GM18499 (cell line): ENCODE measurements at regions not wholly inside any gene's neighbourhood (a gene's known extent, or its start where the extent isn't known, plus 50 kb on each side); places are given as distances from the start of the nearest gene placed in this dataset.
"Not testable (repeated sequence)": the region's sequence is repeated elsewhere in the genome, so short reads cannot be mapped to it uniquely, and the experiment has no call there.

ENCODE experiments used
- ATAC-seq: cut with Tn5 transposase; IDR thresholded peaks from one replicate; pipeline ENCODE4 v1.9.1; 2021; ENCODE audit warnings: moderate number of reproducible peaks; ENCODE audit not compliant: insufficient read depth, unreplicated experiment

DNA sequence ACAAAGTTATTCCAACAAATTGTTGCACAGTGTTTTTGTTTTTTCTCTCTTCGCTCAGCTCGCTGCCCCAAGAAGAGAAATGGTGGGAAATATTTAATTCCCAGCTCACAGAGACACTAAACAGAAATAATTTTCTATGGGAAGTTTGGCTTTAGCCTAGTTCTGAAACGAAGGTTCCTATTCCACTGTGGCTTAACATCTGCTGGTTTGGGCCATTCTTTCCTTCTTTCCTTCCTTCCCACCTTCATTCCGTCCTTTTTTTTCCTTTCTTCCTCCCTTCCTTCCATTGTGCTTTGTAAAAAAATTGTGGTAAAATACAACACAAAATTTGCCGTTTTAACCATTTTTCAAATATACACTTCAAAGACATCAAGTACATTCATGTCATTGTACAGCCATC is 393.5 kb upstream of the SOX9 start:
- no peak for ATAC-seq

DNA sequence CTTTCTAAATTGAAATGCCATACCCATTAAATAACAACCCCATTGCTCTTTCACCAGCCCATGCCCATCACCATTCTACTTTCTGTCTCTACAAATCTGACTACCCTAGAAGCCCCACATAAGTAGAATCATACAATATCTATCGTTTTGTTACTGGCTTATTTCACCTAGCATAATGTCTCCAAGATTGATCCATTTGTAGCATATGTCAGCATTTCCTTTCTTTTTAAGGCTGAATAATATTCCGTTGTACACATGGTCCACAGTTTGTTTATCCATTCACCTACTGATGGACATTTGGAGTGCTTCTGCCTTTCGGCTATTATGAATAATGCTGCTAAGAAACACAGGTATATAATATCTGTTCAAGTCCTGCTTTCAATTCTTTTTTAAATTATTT is 393.1 kb upstream of the SOX9 start:
- no peak for ATAC-seq

DNA sequence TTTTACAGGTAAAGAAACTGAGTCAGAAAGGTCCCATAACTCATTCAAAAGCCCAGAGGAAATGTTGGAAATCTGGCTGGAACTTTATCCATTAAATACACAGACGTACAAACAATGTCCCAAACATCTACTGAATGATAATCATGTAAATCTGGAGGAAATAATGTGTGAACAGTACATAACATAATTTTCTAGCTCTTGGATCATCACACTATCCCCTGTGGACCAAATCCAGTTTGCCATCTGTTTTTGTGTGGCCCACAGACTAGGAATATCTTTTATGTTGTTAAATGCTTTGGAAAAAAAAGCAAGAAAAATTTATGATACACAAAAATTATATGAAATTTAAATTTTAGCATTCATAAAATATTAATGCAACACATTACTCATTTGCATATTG is 389.9 kb upstream of the SOX9 start:
- ATAC-seq: no peak

DNA sequence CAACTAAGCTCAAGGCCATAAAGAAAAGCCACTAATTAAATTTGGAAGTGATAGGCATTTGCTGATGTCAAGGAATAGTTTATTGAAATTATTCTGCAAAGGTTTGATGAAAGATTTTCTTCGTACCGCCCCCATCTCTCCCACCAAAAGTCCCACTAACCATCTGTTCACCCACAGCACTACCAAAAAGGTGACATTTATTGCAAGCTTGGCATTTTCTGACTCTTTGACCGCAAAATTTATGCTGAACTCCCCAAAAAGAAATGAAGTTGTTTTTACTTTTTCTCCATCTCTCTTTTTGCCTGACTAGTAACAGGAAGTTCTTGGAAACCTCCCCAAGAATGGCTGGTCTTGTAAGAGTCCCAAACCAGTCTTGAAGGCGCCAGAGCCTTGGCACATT is 384.9 kb upstream of the SOX9 start:
- no peak for ATAC-seq

DNA sequence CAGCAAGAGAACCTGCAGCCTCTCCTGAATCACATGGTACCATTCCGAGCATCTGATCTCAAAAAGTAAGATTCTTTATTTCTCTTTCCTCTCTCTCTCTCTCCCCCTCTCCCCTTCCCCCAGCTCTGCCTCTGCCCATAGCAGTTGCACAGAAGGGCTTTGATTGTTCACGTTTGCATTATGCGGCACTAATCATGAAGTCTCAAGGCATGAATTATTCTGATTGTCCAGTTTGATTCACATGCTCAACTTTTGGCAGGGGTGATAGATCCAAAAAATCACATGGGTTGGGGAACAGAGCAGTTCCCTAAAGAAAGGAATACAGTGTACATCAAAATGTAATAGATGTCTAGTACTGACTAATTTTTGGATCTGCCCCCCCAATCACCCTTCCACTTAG is 380.0 kb upstream of the SOX9 start:
- ATAC-seq: no peak

DNA sequence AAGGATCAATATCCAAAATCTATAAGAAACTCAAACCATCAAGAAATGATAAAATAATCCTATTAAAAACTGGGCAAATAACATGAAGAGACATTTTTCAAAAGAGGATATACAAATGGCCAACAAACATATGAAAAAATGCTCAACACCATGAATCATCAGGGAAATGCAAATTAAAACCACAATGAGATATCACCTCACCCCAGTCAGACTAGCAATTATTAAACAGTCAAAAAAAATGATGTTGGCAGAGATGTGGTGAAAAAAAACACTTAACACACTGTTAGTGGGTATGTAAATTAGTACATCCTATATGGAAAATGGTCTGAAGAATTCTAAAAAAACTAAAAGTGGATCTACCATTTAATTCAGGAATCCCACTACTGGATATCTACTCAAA is 379.0 kb upstream of the SOX9 start:
- no peak for ATAC-seq

DNA sequence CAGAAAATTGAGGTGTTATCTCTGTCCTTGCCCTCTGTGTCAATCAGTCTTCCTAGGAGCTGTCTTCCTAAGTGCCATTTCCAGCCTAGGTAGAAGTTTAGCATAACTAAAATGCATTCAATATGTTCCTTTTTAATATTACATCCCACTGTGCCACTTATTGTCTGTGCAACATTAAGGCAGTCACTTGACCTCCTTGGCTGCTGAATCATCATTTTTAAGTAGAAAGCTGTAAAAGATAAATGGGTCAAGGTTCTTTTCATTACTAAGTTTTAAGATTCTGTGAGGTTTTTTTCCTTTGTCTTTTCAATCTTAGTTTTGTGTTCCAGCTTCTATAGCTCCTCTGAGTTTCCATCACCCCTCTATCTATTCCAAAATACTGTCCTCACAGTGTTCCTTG is 371.9 kb upstream of the SOX9 start:
- ATAC-seq: no peak

DNA sequence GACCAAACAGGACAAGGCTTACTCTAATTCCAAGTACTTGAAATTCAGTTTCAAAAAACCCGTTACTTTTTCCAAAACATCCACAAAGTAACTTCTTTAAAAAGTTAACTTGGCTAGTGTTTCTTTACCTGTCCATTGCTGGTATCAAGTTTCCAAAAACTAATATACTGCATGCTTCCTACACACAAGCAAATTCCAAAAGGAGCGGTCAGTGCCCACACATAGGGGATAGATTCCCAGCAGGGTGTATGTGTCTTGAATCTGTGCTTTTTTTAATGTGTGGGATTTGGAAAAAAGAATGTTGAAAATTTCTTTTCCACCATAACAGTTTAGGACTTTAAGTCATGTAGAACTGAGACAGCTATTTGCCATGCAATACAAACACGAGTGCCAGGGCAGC is 367.8 kb upstream of the SOX9 start:
- no peak for ATAC-seq

DNA sequence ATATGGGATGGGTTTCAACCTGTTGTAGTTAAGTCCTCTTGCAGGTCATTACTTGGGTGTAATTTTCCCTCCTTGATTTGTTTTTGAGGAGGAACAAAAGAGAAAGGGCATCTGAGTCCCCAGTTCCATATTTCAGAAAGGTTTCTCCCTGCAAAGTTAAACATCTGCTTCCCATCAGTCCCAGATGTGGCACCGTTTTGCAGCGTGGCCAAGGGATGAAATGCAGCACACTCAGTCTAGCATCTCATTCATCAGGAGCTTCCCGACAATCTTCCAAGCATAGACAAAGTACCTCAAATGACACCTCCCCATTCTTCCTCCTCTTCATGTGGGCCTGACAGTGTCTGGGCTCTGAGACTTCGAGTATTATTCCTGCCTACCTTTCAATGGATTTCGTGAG is 363.7 kb upstream of the SOX9 start:
- no peak for ATAC-seq

DNA sequence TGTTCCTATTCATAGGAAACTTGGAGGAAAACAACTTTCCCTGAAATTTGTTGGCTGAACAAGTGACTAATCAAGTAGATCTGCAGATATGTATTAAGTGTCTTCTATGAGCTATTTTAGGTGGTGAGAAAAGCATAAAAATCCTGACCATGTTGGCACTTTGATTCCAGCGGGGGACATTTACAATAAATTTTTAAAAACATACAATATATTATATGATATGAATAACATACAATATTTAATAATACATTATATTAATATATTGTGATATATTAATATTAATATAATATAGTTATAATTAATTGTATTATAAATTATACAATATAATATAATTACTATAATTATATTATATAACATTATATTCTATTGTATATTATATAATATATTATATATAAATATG is 362.9 kb upstream of the SOX9 start:
- no peak for ATAC-seq

DNA sequence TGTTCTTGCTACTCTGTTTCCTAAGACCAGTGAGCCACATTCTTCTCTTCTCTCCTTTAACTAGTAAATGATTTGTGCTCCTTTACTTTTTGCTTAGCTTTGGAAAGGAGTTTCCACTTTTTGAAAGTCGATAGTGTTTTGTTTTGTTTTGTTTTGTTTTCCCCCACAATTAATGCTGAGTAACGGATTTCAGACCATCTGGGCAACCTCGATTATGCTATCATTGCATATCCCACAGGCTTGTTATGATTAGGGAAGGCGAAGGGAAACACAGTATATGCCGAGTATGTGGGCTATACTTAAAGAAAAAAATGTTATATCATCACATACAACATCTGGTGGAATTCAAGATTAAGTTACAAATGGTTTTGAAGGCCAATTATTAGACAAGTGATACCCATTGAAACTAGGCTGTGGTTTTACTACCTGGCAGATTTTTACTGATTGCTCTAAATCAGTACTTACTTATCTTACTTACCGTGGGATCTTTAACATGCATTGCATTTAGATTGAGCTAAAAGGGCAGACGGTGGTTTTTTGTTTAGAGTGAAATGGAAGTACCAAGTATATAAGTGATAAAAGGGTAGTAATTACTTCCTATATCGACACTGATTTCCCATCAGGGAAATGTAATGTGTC is 361.3 kb upstream of the SOX9 start:
- ATAC-seq: no peak

DNA sequence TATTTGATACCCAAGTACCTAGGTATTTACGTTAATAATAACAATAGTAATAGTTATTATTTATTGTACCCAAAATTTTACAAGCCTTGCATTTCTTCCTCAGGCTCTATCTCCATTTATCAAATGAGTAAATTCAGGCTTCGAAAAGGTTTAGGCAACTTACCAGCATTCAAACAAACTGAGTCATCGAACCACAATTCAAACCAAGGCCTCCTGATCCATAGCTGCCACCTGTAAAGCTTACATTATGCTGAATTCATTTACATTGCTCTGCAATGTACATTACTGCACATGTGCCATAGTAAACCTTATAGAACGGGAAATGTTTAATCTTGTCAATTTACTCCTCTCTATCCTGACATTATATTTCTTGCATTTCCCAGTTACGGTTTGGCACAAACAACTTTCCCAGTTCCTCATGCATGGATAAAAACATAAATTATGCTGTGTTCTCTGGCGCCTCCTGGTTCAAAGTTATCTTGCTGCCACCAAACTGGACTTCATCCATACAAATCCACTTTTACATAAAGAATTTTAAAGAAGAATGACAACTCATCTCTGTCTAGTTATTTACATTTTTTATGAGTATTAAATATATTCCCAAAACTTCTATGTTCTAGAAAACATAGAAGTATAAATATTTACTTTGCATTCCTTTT is 360.6 kb upstream of the SOX9 start:
- ATAC-seq: no peak

DNA sequence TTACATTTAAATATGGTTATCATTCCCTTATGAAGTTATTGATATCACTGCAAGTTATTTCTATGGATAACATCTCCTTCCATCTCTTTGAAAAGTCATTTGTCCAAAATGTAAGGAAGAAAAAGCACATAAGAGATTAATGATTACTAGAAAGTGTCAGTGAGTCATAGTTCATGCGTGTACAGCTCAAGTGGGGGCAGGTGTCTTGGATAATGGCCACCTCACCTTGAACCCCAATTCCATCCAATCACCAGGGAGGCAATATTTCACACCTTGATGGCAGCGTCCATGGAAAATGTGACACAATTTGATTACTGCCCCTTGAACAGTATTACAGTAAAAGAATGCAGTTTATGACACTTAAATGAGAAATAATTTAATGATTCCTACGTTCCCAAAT is 358.3 kb upstream of the SOX9 start:
- no peak for ATAC-seq

DNA sequence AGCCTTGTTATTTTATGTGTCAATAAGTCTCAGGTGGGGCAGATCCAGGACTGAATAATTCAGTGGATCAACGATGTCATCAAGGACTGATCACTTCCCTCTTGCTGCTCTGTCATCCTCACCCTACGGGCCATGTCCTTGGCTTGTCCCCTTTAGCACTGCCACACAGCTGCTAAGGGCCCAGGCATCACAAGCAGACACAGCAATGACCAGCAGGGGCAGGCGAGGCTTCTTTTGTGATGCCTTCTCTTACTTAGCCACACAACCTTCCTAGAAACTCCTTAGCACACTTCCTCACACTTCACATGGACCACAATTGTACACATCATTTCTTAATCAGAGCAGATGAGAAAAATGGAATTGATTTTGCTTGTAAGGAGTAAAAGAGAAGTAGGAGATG is 356.3 kb upstream of the SOX9 start:
- no peak for ATAC-seq

DNA sequence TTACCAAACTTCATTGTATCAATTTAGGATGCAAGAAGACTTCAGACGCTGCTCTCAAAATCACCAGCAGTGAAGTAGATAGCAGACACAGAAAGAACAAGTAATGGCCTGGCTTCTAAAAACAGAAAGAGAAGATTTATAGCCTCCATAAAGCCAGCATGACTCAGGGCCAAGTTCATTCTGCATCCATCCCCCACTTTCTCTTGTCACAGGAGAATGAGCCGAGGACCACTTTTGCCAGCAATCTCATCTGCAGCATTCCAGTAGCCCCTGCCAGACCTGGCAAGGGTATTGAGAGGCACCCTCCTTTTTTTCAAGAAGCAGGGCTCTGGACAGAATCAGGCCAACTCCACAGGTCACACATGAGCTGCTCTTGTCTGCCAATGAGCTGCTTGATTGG is 355.4 kb upstream of the SOX9 start:
- ATAC-seq: no peak

DNA sequence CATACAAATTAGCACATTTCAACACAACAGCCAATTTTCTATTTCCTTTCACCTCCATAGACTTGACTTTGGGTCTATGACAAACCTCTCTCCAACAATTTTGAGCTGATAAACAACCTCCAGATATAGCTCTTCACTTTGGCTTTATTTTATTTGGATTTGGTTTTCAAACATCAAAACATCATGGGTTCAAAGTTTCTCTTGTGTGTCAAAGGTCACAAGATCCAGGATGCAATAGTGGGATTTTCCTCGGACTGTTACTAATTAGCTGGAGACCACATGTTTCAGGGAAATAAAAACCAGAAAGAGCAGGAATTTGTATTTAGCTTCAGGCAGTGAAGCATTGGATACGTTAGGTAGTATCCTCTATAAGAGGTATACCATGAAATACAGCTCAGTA is 351.0 kb upstream of the SOX9 start:
- no peak for ATAC-seq

DNA sequence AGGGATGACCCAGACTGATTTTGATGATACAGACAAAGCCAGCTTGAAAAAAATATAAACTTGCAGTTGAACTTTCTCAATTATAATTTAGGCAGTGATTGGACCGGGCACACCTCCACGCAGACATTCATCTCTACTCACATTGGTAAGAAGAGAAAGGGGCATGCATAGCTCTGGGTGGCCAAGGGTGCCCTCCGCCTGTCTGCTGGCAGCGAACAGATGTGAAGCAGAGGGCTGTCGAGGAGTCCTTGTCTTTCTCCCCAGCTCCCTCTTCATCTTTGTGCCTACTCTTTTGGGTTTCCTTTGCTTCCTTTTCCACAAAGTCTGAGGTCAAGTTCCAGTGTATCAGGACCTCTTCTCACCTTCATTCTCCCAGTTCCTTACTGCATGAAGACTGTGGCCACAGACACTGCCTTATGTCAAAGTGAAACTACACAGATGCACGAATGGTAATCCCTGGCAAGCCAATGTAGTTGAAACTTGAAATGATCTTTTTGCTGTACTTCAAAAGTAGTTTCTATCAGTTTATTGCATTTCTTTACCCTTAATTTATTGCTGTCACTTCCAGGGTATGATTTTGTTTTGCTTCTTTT is 343.7 kb upstream of the SOX9 start:
- no peak for ATAC-seq

DNA sequence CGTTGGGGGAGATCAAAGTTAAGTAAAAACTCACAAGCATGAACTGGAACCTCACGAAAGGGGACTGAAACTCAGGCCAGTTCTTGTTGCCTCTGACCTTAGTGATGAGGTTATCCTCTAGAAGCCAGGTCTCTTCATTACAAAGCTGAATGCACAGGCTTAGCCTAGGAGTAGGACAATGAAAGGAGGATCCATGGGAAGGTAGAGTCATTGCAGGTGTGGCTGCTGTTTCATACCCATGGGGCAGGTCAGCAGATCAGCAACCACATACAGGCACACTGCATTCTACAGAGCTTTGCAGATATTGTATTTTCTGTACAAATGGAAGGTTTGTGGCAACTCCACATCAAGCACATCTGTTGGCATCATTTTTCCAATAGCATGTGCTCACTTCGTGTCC is 341.3 kb upstream of the SOX9 start:
- no peak for ATAC-seq

DNA sequence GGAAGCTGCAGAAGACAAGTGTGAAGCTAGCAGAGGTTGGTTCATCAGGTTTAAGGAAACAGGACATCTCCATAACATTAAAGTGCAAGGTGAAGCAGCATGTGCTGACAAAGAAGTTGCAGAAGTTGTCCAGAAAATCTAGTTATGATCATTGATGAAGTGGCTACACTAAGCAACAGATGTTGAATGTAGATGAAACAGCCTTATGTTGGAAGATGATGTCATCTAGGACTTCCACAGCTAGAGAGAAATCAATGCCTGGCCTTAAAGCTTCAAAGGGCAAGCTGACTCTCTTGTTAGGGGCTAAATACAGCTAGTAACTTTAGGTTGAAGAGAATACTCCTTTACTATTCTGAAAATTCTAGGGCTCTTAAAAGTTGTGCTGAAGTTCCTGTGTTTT is 340.2 kb upstream of the SOX9 start:
- no peak for ATAC-seq

DNA sequence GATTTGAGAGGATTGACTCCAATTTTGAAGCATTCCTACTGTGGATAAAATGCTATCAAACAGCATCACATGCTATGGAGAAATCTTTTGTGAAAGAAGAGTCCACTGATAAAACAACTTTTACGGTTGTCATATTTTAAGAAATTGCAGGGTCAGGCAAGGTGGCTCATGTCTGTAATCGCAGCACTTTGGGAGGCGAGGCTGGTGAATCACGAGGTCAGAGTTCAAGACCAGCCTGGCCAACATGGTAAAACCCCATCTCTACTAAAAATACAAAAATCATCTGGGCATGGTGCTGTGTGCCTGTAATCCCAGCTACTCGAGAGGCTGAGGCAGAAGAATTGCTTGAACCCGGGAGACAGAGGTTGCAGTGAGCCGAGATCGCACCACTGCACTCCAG is 338.8 kb upstream of the SOX9 start:
- ATAC-seq: not testable (repeated sequence)

DNA sequence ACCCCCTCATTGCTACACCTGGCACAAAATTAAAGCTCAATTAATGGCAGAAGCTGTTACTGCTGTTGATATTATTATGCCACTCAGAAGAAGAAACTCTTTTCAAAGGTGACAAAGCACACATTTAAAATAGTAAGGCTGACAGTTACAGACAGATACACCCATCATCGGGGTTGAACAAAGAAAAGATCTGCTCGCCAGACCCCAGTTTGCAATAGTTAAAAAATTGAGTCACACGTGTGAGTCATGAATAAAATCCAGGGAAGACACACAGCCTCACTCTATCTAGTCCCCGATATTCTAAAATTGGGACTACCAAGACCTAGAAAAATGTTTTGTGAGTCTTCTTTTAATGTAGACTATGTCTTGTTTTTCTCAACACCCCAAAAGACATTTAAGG is 330.0 kb upstream of the SOX9 start:
- ATAC-seq: no peak

DNA sequence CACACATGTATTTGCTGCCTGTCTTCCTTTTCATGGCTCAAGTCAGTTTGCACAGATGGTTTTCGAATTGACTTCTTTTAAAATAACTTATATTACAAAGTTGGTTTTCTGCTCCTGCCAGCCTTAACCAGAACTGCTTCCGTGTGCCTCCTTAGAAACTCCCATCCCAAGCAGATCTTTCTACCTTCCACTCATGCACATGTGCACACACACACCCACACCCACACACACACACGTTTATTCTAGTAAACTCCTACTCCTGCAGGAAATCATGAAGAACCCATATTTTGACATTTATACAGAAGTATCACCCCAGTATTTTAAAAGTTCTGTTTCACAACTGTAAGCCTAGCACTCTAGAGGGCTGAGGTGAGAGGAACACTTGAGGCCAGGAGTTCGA is 329.5 kb upstream of the SOX9 start:
- no peak for ATAC-seq
